HL-60 (cell line): ENCODE measurements at regions not wholly inside any gene's neighbourhood (a gene's known extent, or its start where the extent isn't known, plus 50 kb on each side); places are given as distances from the start of the nearest gene placed in this dataset.

ENCODE experiments used
- DNase-seq, 2 experiments: peaks; one replicate each; pipeline ENCODE4 v3.0.0-alpha.2; 2010 to 2020; ENCODE audit warnings: low read depth in 1 of 2, low spot score in 1 of 2
- H3K27ac ChIP-seq: fragments of 250-450 bp; sonication (Bioruptor Pico); replicated peaks from 2 replicates; pipeline ENCODE4 v1.5.1; 2020; ENCODE audit warnings: mild to moderate bottlenecking, moderate library complexity
- H3K27me3 ChIP-seq: fragments of 250-450 bp; sonication (Bioruptor Pico); 2 replicates; pipeline ENCODE4 v1.5.1; 2021; ENCODE audit warnings: mild to moderate bottlenecking, moderate library complexity; ENCODE audit not compliant: insufficient read depth, poor library complexity, severe bottlenecking
- H3K4me3 ChIP-seq: replicated peaks from 2 replicates; pipeline ENCODE4 v1.5.1; 2011; ENCODE audit warnings: mild to moderate bottlenecking, control low read depth, low read length; ENCODE audit not compliant: insufficient read depth
- CTCF ChIP-seq: IDR thresholded peaks from one replicate; pipeline ENCODE4 v1.5.1; 2011; ENCODE audit warnings: low read length, control low read depth, inconsistent platforms; ENCODE audit not compliant: insufficient read depth
- GABPA ChIP-seq: IDR thresholded peaks from 2 replicates; pipeline ENCODE4 v1.6.1; 2012; ENCODE audit warnings: low read depth
- POLR2AphosphoS5 ChIP-seq: IDR thresholded peaks from 2 replicates; pipeline ENCODE4 v1.6.1; 2012; ENCODE audit warnings: low read depth
- REST ChIP-seq: IDR thresholded peaks from 2 replicates; pipeline ENCODE4 v1.6.1; 2012; ENCODE audit warnings: low read depth; ENCODE audit not compliant: insufficient replicate concordance
- SPI1 ChIP-seq: IDR thresholded peaks from 2 replicates; pipeline ENCODE4 v1.6.1; 2012; ENCODE audit warnings: low read depth, mild to moderate bottlenecking, borderline replicate concordance

DNA sequence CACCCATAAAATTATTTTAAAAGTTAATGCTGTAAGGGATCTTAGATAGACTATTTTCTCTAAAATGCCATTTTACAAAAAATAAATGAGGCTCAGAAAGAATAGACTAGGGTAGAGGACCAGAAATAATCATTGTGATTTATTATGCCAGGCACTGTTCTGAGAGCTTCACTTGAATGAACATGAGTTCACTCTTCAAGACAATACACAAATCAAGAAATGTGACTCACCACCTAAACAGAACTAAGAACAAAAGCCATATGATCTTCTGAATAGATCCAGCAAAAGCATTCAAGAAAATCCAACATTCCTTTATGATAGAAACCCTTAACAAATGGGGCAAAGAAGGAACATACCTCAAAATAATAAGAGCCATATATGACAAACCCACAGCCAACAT, 582.0 kb downstream of the PKHD1 start:
- TF ChIP-seq REST: no peak
- TF ChIP-seq SPI1: no peak
- TF ChIP-seq GABPA: no peak
- TF ChIP-seq POLR2AphosphoS5: no peak
- no peak for TF ChIP-seq CTCF
- H3K27ac ChIP-seq: no peak overlapping the region
- no peaks in the 10 kb centered on the region for H3K27me3 ChIP-seq
- H3K4me3 ChIP-seq: no peak overlapping the region
- no peak for DNase-seq

GRCh38 chr6:51509597-51509996, 577.8 kb downstream of the PKHD1 start:
- TF ChIP-seq POLR2AphosphoS5 (no peak), CTCF (no peak)

DNA sequence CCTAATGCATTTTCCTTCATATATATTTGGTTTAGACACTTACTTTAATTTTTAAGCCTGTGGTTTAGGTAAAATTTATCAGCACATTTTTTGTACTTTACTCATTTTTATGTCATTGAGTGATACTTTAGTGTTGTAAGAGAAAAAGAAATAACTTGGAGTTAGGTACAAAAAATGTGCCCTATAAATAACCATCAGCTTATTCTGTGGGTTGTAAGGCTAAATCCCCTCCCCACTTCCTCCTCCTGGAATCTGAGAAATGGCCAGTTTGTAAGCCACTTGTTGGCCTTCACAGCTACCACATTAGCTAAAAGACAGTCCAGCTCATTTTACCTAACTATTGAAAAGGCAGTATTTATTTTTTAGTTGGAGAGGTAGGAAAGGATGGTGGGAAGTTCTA, 576.3 kb downstream of the PKHD1 start:
- H3K27ac ChIP-seq: no peak overlapping the region
- no peak overlapping the region for H3K4me3 ChIP-seq
- DNase-seq: no peak
- no peak for TF ChIP-seq GABPA
- no peaks in the 10 kb centered on the region for H3K27me3 ChIP-seq

More at GRCh38 chr6:51509597-51509996, 577.8 kb downstream of the PKHD1 start:
- no peaks in the 10 kb centered on the region for H3K27me3 ChIP-seq
- no peak overlapping the region for H3K4me3 ChIP-seq
- no peak overlapping the region for H3K27ac ChIP-seq
- no peak for DNase-seq

DNA sequence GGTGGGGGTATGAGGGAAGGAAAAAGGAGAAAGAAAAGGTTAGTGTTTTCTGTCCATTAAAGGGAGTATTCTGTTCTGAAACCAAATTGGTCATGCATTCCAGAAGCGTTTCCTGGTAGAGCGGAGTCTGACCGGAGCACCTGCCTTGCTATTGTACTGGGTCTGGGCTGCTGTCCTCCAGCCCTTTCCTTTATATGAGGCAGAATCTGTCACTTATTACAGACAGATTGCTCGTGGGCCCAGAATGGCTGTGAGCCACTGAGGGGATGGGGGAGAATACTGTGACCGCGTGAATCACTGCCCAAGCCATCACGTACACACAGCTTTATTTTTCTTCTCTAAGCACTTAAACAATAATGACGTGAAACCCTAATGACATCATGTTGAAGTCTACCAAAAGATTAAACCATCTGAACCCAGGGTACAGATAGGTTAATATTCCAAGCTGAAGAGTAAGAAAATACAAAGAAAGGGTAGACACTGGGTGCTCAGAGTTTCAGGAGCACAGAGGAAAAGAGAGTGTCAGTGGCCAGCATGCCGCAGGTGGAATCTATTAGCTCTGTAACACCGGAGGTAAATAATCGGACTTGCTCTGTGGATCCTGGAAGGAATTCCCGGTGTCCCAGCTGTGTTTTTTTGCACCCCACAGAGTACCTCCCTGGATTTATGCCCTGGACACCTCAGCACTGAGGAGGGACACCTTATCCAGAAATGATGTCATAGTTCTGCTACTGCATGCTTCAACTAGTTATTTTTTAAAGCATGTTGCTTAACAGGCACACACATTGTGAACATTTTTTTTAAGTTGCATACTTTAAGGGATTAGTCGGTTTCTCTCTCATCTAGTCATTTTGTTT, 573.3 kb downstream of the PKHD1 start:
- H3K27me3 ChIP-seq: no peaks in the 10 kb centered on the region
- no peak overlapping the region for H3K27ac ChIP-seq
- no peak overlapping the region for H3K4me3 ChIP-seq
- TF ChIP-seq GABPA (no peak), POLR2AphosphoS5 (no peak), SPI1 (no peak), REST (no peak), CTCF (no peak)
- no peak for DNase-seq
